ENCODE measurements at regions not wholly inside any gene's neighbourhood (a gene's known extent, or its start where the extent isn't known, plus 50 kb on each side); places are given as distances from the start of the nearest gene placed in this dataset.

GRCh38 chr6:4381381-4381780, 246.0 kb upstream of the ECI2 start:
- Histone ChIP-seq H3K4me1 (ENCODE audit: control extremely low read depth in 1 of 4, control insufficient read depth in 4 of 4, insufficient read depth in 4 of 4, low read length in 3 of 4) (no peaks in the 10 kb centered on the region), H3K27ac (ENCODE audit: insufficient read depth in 1 of 2, low read depth in 1 of 2, low read length in 2 of 2, poor library complexity in 1 of 2, severe bottlenecking in 2 of 2) (no peak overlapping the region), H3K36me3 (ENCODE audit: control insufficient read depth in 4 of 4, insufficient read depth in 4 of 4, low read length in 3 of 4) (no peaks in the 10 kb centered on the region), H3K27me3 (replicated peaks in 2 of 5; ENCODE audit: control insufficient read depth in 4 of 5, insufficient read depth in 5 of 5, low read length in 4 of 5) (peaks cover 0 to 5% (median 4%) of the 10 kb centered on the region in 5 experiments), H3K4me3 (ENCODE audit: control insufficient read depth in 1 of 7, extremely low read depth in 1 of 7, insufficient read depth in 4 of 7, low read depth in 2 of 7, low read length in 6 of 7) (no peak overlapping the region), H3K9me3 (ENCODE audit: control extremely low read depth in 1 of 5, control insufficient read depth in 4 of 5, insufficient read depth in 2 of 5, low read depth in 1 of 5, low read length in 4 of 5) (peaks cover 3 to 26% (median 20%) of the 10 kb centered on the region in 5 experiments)
- POLR2A ChIA-PET = no interaction called here
- CTCF ChIA-PET = no interaction called here
- DNase-seq = no peak
- WGBS (ENCODE audit: insufficient coverage) = 92% methylated on average over 4 of the region's 4 CpGs

- H3K4me3 ChIP-seq (ENCODE audit: control insufficient read depth in 1 of 7, extremely low read depth in 1 of 7, insufficient read depth in 4 of 7, low read depth in 2 of 7, low read length in 6 of 7) = no peak overlapping the region
- H3K36me3 ChIP-seq (ENCODE audit: control insufficient read depth in 4 of 4, insufficient read depth in 4 of 4, low read length in 3 of 4) = no peaks in the 10 kb centered on the region
- peaks cover 3 to 26% (median 20%) of the 10 kb centered on the region in 5 experiments for H3K9me3 ChIP-seq (ENCODE audit: control extremely low read depth in 1 of 5, control insufficient read depth in 4 of 5, insufficient read depth in 2 of 5, low read depth in 1 of 5, low read length in 4 of 5)
- H3K4me1 ChIP-seq (ENCODE audit: control extremely low read depth in 1 of 4, control insufficient read depth in 4 of 4, insufficient read depth in 4 of 4, low read length in 3 of 4) = no peaks in the 10 kb centered on the region
- POLR2A ChIA-PET = no interaction called here
- DNase-seq = no peak
- H3K27me3 ChIP-seq (replicated peaks in 2 of 5; ENCODE audit: control insufficient read depth in 4 of 5, insufficient read depth in 5 of 5, low read length in 4 of 5) = peaks cover 0 to 5% (median 4%) of the 10 kb centered on the region in 5 experiments
- 72% methylated on average over 5 of the region's 7 CpGs for whole genome bisulfite sequencing (ENCODE audit: insufficient coverage)
- no peak overlapping the region for H3K27ac ChIP-seq (ENCODE audit: insufficient read depth in 1 of 2, low read depth in 1 of 2, low read length in 2 of 2, poor library complexity in 1 of 2, severe bottlenecking in 2 of 2)
- CTCF ChIA-PET = no interaction called here
Measured at GRCh38 chr6:4380881-4381281, 245.5 kb upstream of the ECI2 start.

- DNase-seq = no peak
- peaks cover 0 to 23% (median 17%) of the 10 kb centered on the region in 5 experiments for H3K9me3 ChIP-seq (ENCODE audit: control extremely low read depth in 1 of 5, control insufficient read depth in 4 of 5, insufficient read depth in 2 of 5, low read depth in 1 of 5, low read length in 4 of 5)
- H3K4me3 ChIP-seq (ENCODE audit: control insufficient read depth in 1 of 7, extremely low read depth in 1 of 7, insufficient read depth in 4 of 7, low read depth in 2 of 7, low read length in 6 of 7) = no peak overlapping the region
- H3K27ac ChIP-seq (ENCODE audit: insufficient read depth in 1 of 2, low read depth in 1 of 2, low read length in 2 of 2, poor library complexity in 1 of 2, severe bottlenecking in 2 of 2) = no peak overlapping the region
- H3K27me3 ChIP-seq (replicated peaks in 2 of 5; ENCODE audit: control insufficient read depth in 4 of 5, insufficient read depth in 5 of 5, low read length in 4 of 5) = peaks cover 0 to 5% (median 4%) of the 10 kb centered on the region in 5 experiments
- ChIA-PET POLR2A (no interaction called here), CTCF (no interaction called here)
- no peaks in the 10 kb centered on the region for H3K4me1 ChIP-seq (ENCODE audit: control extremely low read depth in 1 of 4, control insufficient read depth in 4 of 4, insufficient read depth in 4 of 4, low read length in 3 of 4)
- 100% methylated on average over 2 of the region's 4 CpGs for WGBS (ENCODE audit: insufficient coverage)
- H3K36me3 ChIP-seq (ENCODE audit: control insufficient read depth in 4 of 4, insufficient read depth in 4 of 4, low read length in 3 of 4) = no peaks in the 10 kb centered on the region
Measured at GRCh38 chr6:4379958-4380357, 244.6 kb upstream of the ECI2 start.

DNA sequence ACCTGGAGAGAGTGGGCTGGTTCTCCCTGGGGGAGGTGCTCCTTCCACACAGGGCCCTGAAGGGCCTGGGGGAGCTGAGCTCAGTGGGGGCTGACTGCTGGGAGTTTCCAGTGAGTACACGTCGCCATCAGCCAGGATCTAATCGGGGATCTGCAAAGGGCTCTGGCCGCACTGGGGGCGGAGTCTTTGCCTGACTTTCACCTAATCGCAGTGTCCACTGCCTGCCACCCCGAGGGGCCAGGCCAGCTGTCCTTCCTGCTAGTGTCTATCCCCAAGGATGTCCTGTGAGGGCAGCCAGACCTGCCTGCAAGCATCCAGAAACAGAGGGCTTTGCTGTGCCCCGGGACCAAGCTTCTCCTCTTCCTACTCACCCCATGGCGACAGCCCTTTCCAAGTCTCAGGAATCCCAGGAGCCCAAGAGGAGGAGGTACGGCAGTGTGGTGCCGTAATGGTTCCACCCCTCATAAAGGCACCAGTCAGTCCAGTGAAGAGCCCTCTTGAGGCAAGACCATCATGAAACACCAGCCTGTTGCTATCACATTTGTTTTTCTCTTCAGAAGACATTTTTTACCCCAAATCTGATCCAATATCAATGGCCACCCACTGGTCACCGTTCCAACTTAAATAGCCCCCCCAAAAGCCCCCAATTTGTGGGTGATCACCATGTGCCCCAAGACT, 243.1 kb upstream of the ECI2 start:
- CTCF ChIA-PET = no interaction called here
- no peak for DNase-seq
- H3K4me3 ChIP-seq (ENCODE audit: control insufficient read depth in 1 of 7, extremely low read depth in 1 of 7, insufficient read depth in 4 of 7, low read depth in 2 of 7, low read length in 6 of 7) = no peak overlapping the region
- peaks cover 0 to 5% (median 4%) of the 10 kb centered on the region in 5 experiments for H3K27me3 ChIP-seq (replicated peaks in 2 of 5; ENCODE audit: control insufficient read depth in 4 of 5, insufficient read depth in 5 of 5, low read length in 4 of 5)
- POLR2A ChIA-PET = no interaction called here
- no peaks in the 10 kb centered on the region for H3K4me1 ChIP-seq (ENCODE audit: control extremely low read depth in 1 of 4, control insufficient read depth in 4 of 4, insufficient read depth in 4 of 4, low read length in 3 of 4)
- H3K9me3 ChIP-seq (ENCODE audit: control extremely low read depth in 1 of 5, control insufficient read depth in 4 of 5, insufficient read depth in 2 of 5, low read depth in 1 of 5, low read length in 4 of 5) = peaks cover 0 to 11% (median 8%) of the 10 kb centered on the region in 5 experiments
- WGBS (ENCODE audit: insufficient coverage) = 96% methylated on average over 10 of the region's 12 CpGs
- H3K27ac ChIP-seq (ENCODE audit: insufficient read depth in 1 of 2, low read depth in 1 of 2, low read length in 2 of 2, poor library complexity in 1 of 2, severe bottlenecking in 2 of 2) = no peak overlapping the region
- no peaks in the 10 kb centered on the region for H3K36me3 ChIP-seq (ENCODE audit: control insufficient read depth in 4 of 4, insufficient read depth in 4 of 4, low read length in 3 of 4)

DNA sequence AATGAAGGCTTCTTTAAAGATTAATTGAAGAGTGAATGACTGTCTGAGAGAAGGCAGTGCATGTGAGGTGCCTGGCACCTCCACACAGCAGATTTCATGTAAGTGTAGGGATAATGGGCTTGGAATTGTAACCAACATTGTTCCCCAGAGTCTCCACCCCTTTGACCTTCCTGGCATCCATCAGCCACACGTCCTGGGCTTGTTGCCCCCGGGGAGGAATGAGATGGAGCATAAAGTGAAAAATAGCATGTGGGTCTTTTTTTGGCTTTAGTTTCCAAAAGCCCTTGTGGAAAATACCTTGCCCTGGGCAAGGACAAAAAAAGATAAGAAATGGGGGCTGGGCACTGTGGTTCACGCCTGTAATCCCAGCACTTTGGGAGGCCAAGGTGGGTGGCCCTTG, 242.2 kb upstream of the ECI2 start:
- no peak for DNase-seq
- CTCF ChIA-PET = interaction anchor here (1.0 kb wide), 1 partner anchor 168 kb away, joined by 3 read pairs; no protein-coding TSS in a partner anchor
- Histone ChIP-seq H3K4me1 (ENCODE audit: control extremely low read depth in 1 of 4, control insufficient read depth in 4 of 4, insufficient read depth in 4 of 4, low read length in 3 of 4) (no peaks in the 10 kb centered on the region), H3K9me3 (ENCODE audit: control extremely low read depth in 1 of 5, control insufficient read depth in 4 of 5, insufficient read depth in 2 of 5, low read depth in 1 of 5, low read length in 4 of 5) (peaks cover 0 to 5% (median 3%) of the 10 kb centered on the region in 5 experiments), H3K27ac (ENCODE audit: insufficient read depth in 1 of 2, low read depth in 1 of 2, low read length in 2 of 2, poor library complexity in 1 of 2, severe bottlenecking in 2 of 2) (no peak overlapping the region), H3K27me3 (replicated peaks in 2 of 5; ENCODE audit: control insufficient read depth in 4 of 5, insufficient read depth in 5 of 5, low read length in 4 of 5) (peaks cover 0 to 5% (median 4%) of the 10 kb centered on the region in 5 experiments), H3K36me3 (ENCODE audit: control insufficient read depth in 4 of 4, insufficient read depth in 4 of 4, low read length in 3 of 4) (no peaks in the 10 kb centered on the region), H3K4me3 (ENCODE audit: control insufficient read depth in 1 of 7, extremely low read depth in 1 of 7, insufficient read depth in 4 of 7, low read depth in 2 of 7, low read length in 6 of 7) (no peak overlapping the region)
- WGBS (ENCODE audit: insufficient coverage) = 64% methylated on average over 3 of the region's 3 CpGs
- POLR2A ChIA-PET = no interaction called here

DNA sequence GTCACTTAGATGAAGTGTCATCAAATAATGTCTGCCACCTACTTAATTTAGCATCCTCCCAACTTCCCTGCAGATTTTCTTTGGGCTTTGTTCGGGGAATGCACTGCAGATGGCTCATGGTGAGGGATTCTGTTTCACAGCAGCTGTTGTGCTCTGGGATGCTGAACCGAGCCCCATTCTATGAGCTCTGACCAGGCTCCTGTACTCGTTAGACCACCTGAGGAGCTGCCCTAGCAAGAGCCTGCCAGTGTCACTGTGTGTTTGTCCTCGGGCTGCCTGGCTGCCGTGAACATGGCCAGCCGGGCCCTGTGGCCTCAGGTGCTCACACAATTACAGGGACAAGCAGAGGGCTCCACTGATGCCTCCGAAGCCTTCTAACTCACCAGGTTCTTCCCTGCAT, 238.8 kb upstream of the ECI2 start:
- Histone ChIP-seq H3K4me1 (ENCODE audit: control extremely low read depth in 1 of 4, control insufficient read depth in 4 of 4, insufficient read depth in 4 of 4, low read length in 3 of 4) (no peaks in the 10 kb centered on the region), H3K27ac (ENCODE audit: insufficient read depth in 1 of 2, low read depth in 1 of 2, low read length in 2 of 2, poor library complexity in 1 of 2, severe bottlenecking in 2 of 2) (no peak overlapping the region), H3K27me3 (replicated peaks in 2 of 5; ENCODE audit: control insufficient read depth in 4 of 5, insufficient read depth in 5 of 5, low read length in 4 of 5) (peaks cover 0 to 5% (median 0%) of the 10 kb centered on the region in 5 experiments), H3K36me3 (ENCODE audit: control insufficient read depth in 4 of 4, insufficient read depth in 4 of 4, low read length in 3 of 4) (no peaks in the 10 kb centered on the region), H3K4me3 (ENCODE audit: control insufficient read depth in 1 of 7, extremely low read depth in 1 of 7, insufficient read depth in 4 of 7, low read depth in 2 of 7, low read length in 6 of 7) (no peak overlapping the region), H3K9me3 (ENCODE audit: control extremely low read depth in 1 of 5, control insufficient read depth in 4 of 5, insufficient read depth in 2 of 5, low read depth in 1 of 5, low read length in 4 of 5) (no peaks in the 10 kb centered on the region)
- WGBS (ENCODE audit: insufficient coverage) = 88% methylated on average over 7 of the region's 7 CpGs
- POLR2A ChIA-PET = no interaction called here
- CTCF ChIA-PET = no interaction called here
- no peak for DNase-seq

GRCh38 chr6:4372866-4373265, 237.5 kb upstream of the ECI2 start:
- DNase-seq = no peak
- ChIA-PET POLR2A (no interaction called here), CTCF (no interaction called here)
- H3K27me3 ChIP-seq (replicated peaks in 2 of 5; ENCODE audit: control insufficient read depth in 4 of 5, insufficient read depth in 5 of 5, low read length in 4 of 5) = no peaks in the 10 kb centered on the region
- no peaks in the 10 kb centered on the region for H3K36me3 ChIP-seq (ENCODE audit: control insufficient read depth in 4 of 4, insufficient read depth in 4 of 4, low read length in 3 of 4)
- WGBS (ENCODE audit: insufficient coverage) = 83% methylated on average over 1 of the region's 2 CpGs
- no peaks in the 10 kb centered on the region for H3K4me1 ChIP-seq (ENCODE audit: control extremely low read depth in 1 of 4, control insufficient read depth in 4 of 4, insufficient read depth in 4 of 4, low read length in 3 of 4)
- H3K4me3 ChIP-seq (ENCODE audit: control insufficient read depth in 1 of 7, extremely low read depth in 1 of 7, insufficient read depth in 4 of 7, low read depth in 2 of 7, low read length in 6 of 7) = no peak overlapping the region
- no peaks in the 10 kb centered on the region for H3K9me3 ChIP-seq (ENCODE audit: control extremely low read depth in 1 of 5, control insufficient read depth in 4 of 5, insufficient read depth in 2 of 5, low read depth in 1 of 5, low read length in 4 of 5)
- H3K27ac ChIP-seq (ENCODE audit: insufficient read depth in 1 of 2, low read depth in 1 of 2, low read length in 2 of 2, poor library complexity in 1 of 2, severe bottlenecking in 2 of 2) = no peak overlapping the region
